ENCODE measurements at regions not wholly inside any gene's neighbourhood (a gene's known extent, or its start where the extent isn't known, plus 50 kb on each side); places are given as distances from the start of the nearest gene placed in this dataset.

GRCh38 chr15:72836676-72837330 is 53.2 kb upstream of the ADPGK start:
- TF ChIP-seq, protein P1, sequence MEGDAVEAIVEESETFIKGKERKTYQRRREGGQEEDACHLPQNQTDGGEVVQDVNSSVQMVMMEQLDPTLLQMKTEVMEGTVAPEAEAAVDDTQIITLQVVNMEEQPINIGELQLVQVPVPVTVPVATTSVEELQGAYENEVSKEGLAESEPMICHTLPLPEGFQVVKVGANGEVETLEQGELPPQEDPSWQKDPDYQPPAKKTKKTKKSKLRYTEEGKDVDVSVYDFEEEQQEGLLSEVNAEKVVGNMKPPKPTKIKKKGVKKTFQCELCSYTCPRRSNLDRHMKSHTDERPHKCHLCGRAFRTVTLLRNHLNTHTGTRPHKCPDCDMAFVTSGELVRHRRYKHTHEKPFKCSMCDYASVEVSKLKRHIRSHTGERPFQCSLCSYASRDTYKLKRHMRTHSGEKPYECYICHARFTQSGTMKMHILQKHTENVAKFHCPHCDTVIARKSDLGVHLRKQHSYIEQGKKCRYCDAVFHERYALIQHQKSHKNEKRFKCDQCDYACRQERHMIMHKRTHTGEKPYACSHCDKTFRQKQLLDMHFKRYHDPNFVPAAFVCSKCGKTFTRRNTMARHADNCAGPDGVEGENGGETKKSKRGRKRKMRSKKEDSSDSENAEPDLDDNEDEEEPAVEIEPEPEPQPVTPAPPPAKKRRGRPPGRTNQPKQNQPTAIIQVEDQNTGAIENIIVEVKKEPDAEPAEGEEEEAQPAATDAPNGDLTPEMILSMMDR (IDR thresholded peaks at IDR 0.05; ENCODE audit: low read depth, low read length): no peak
- no peak for TF ChIP-seq POLR2A (IDR thresholded peaks at IDR 0.05; ENCODE audit: extremely low read depth, insufficient read length)
- TF ChIP-seq MYC (IDR thresholded peaks at IDR 0.05; ENCODE audit: low read depth, low read length): no peak
- TF ChIP-seq MAX (IDR thresholded peaks at IDR 0.05; ENCODE audit: low read depth, low read length): no peak
